NCI-H446 treated with DMSO at 0.1 percent for 48 hours (cell line): ENCODE measurements at regions not wholly inside any gene's neighbourhood (a gene's known extent, or its start where the extent isn't known, plus 50 kb on each side); places are given as distances from the start of the nearest gene placed in this dataset.

Source experiments
- DNase-seq: peaks from one replicate; lab custom pipeline; 2025; lab: John Stamatoyannopoulos, UW

DNA sequence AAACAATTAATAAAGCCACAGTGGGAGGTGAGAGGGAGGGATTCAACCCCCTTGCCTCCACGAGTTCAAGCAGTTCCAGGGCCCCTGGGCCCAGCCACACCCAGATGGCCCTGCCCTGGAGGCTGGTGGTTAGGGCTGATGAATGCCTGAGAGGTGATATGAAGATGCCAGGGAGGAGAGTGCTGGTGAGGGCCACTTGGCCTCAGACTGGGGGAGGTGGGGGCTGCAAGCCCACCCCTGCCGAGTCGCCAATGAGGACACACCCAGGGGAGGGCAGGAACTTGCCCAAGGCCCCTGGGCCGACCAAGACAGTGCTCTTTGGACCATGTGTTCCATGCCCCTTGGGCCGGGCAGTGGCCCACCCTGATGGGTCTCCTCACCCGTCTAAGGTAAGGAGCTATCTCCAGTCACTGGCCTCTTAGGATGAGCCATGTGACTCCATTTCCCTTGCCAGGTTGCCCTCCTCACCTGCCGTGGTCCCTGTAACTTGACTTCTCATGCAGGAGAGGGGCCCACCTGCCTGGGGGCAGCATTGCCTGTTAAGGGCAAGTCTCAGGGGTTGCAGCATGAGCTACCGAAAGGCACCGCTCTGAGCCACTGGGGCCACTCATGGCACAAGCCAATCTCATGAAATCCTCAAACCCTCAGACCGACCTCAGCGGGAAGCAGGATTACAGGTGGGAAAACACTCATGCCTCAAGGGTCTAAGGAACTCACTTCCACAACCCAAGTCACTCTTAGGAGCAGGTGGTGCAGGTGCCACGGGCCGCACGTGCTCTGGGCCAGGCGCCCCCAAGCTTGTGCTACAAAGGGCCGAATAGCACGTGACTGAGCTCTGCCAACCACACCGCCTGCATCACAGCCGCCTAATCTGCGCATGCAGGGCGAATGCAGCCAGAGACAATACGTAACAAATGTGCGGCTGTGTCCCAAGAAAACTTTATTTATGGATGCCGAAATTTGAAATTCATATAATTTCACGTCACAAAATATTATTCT, 147.4 kb upstream of the MLN start:
- no peak for DNase-seq

GRCh38 chr6:33950472-33950881, 146.7 kb upstream of the MLN start:
- no peak for DNase-seq

DNA sequence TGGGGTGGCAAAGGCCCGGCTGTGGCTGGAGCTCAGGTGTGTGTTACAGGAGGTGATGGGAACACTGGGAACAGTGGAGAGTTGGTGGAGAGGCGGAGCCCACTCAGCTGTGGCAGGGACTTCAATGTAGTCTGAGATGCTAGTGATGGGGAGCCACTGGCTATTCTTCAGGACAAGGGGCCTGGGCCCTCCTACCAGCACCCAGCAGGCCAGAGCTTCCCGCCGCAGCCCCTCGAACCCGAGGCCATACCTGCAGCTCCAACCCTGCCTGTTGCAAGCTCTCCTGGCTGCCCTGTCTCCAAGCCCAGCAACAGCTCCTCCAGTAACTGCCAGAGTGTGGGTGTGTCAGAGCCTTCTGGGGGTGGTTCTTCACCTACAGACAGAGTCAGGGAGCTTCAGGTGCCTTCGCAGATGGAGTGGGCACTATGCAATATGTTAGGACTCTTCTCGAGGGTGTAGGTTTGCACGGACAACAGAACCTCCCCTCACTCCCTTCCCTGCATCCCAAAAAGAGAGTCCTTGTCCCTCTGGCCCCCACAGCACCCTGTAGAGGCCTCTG, 146.2 kb upstream of the MLN start:
- DNase-seq = no peak

DNA sequence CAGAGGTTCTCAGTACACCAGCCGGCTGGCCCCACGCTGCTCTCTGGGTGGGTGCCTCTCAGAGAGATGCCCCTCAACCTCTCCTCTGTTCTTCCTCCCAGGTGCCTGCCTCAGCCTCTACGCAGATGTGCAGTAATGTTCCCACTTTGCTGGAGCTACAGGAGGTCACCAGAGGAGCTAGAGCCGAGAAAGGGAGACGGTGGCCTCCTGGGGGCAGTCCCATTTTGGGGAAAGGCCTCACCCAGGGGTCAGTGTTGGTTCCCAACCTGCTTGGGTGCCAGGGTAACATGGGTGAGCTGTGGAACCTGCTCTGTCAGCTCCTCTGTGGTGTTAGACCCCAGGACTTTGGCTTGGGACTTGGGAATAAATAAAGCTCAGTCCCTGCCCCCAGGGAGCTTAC, 145.3 kb upstream of the MLN start:
- DNase-seq = no peak

DNA sequence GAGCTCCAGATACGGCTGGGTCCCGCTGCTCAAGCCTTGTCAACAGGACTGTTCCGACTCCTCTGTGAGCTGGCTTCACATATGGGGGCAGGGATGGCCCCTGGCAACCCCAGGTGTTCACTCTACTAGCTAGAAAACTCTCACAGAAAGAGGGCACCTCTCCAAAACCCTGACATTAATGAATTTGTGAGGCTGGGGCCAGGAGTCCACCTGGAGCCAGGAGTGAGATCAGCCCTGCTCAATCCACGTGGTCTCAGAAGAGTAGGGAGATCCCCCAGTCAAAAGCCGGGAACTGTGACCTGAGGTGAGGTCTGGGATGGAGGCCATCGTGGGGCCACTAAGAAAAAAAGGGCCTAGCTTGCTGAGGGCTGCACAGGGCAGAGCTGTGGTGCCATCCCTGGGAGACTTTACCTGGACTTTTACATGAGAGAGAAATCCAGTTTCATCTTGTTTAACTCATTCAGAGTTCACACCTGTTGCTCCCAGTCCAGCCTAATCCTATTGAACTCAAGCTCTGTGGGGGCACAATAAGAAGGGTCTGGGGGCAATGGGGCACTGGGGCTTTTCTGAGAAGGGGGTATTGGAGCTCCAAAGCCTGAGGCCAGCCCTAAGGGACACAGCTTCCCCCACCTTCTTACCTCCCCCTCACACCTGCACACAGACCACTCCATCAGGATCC, 144.3 kb upstream of the MLN start:
- no peak for DNase-seq

- no peak for DNase-seq
Observed at GRCh38 chr6:33947047-33947446, 143.2 kb upstream of the MLN start.

GRCh38 chr6:33945931-33946330, 142.1 kb upstream of the MLN start:
- DNase-seq = no peak

DNA sequence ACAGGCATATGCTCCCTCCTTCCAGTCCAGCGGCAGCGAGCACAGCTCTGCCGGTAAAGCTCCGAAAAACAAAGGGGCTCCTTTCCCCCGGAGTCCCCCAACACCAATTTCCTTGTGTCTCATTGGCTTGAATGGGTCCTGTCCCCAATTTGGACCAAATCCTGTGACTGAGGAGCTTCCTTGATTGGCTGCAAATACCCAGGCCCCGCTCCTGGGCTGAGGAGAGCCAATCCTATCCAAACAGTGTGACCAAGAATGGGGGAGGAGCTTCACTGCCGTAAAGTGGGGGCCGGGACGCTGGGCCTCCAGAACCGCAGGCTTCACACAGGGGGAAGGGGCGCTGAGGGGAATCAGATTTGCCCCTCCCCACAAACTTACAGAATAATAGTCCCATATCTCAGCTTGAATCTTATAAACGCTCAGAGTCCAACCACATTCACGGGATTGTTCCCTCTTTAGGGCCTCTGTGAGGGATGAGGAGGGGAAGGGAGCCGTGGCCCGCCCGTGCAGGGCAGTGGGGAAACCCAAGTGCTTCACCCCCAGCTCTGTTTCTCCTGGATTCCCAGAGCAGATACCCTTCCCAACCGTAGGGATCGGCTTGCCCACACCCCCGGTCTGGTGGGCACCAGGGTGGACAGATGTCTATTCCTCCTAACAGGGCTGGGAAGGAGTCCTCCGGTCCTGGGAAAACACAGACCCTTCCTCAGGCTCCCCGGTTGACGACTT, 141.0 kb upstream of the MLN start:
- no peak for DNase-seq

- no peak for DNase-seq
Observed at GRCh38 chr6:33936886-33937285, 133.1 kb upstream of the MLN start.

GRCh38 chr6:33935439-33936080, 131.8 kb upstream of the MLN start:
- no peak for DNase-seq

DNA sequence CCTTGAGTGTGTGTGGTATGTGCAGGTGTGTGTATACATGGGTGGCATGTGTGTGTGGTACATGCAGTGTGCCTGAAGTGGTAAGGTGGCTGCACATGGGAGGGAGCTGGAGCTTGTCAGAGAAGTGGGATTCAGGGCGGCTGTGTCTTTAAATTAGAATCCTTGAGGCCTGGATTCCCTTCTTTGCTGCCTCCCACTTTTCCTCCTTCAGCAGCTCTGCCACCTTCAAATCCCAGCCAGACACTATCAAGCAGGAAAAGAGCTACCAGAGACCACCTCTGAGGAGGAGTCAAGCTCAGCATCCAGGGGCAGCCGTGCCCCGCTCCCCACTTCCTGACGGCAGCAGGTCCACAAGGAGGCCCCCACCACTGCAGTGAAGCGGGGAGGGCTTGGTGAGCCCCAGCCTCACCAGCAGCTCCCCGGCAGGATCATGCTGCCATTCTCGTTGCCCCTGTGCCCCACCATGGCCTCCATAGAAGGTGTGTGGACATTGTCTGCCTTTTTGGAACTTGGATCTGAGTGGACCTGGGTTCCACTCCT, 131.0 kb upstream of the MLN start:
- no peak for DNase-seq

DNA sequence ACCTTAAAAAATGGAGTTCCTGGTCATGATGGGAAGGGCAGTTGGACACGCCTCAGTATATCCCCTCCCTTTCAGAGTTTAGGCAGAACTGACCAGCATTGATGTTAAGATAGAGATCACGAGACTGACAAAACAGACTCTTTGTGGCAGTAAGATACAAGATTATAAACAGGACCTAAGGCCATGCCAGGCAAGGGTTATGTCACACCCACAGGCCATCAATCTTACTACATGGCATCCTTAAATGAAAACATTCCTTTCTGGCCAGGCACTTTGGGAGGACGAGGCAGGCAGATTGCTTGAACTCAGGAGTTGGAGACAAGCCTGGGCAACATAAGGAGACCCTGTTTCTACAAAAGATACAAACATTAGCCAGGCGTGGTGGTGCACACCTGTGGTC, 129.3 kb upstream of the MLN start:
- no peak for DNase-seq

- no peak for DNase-seq
Observed at GRCh38 chr6:33931799-33932198, 128.0 kb upstream of the MLN start.

GRCh38 chr6:33929575-33930288, 125.9 kb upstream of the MLN start:
- DNase-seq = peak; percentile 75

DNA sequence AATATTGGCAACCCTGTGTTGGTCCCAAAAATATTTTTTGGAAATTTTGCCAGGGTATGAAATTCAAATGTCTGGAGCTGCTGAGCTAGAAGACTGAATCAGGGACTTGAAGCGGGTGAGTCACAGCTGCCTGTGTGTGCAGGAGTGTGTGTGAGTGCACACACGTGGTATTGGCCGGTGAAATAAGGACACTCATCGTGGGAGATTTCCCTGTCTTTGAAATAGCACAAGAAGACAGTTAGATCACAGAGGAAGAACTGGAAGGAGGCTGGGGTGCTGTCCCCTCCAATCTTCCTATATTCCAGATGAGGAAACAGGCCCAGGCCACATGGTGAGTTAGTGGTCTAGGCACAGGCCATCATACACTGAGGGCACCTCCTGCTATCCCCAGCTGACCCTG, 123.8 kb upstream of the MLN start:
- DNase-seq = peak; percentile 72

GRCh38 chr6:33927112-33927511, 123.3 kb upstream of the MLN start:
- no peak for DNase-seq

- DNase-seq = peak; percentile 84
Observed at GRCh38 chr6:33926451-33926850, 122.6 kb upstream of the MLN start.

- peak; percentile 85 for DNase-seq
Observed at GRCh38 chr6:33925936-33926335, 122.1 kb upstream of the MLN start.

DNA sequence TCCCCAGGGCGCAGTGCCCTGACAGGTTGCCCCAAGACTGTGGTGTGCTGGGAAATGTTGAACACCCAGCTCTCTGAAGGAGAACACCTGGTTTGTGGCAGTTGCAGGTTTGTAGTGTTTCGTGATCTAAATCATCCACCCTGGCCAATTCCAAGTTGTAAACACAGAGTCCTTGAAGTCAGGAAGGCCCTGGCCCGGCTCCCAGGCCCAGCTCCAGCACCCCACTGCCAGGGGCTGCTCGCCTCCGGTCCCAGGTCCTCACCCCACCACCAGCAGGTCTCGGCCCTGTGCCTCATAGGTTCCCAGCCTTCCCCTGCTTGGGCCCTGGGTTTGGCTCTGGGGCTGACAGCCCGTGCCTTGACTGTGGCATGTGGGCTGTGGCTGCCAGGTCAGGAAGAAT, 121.4 kb upstream of the MLN start:
- no peak for DNase-seq

DNA sequence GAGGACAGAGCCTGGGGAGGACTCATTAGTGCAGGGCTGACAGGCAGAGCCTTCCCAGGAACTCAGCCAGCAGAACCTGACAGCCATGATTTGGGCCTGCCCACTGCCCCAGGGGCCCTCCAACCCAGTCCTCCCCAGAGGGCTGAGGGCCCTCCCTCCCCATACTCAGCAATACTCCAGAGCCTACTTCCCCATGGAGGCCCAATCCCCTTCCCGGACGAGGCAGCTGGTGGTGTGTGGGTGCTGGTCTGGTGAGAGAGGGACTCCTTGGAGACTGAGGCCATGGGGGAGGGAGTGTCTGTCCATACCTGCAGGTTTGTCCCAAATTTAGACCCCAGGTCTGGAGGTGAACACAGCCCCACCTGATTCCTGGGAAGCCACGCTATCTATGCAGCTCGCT, 120.9 kb upstream of the MLN start:
- no peak for DNase-seq
